Umbilical cord (tissue), 1 donor: ENCODE measurements at regions not wholly inside any gene's neighbourhood (a gene's known extent, or its start where the extent isn't known, plus 50 kb on each side); places are given as distances from the start of the nearest gene placed in this dataset.

Experiments
- DNase-seq: peaks from one replicate; pipeline ENCODE4 v3.0.0-alpha.2; 2015; ENCODE audit warnings: low spot score

DNA sequence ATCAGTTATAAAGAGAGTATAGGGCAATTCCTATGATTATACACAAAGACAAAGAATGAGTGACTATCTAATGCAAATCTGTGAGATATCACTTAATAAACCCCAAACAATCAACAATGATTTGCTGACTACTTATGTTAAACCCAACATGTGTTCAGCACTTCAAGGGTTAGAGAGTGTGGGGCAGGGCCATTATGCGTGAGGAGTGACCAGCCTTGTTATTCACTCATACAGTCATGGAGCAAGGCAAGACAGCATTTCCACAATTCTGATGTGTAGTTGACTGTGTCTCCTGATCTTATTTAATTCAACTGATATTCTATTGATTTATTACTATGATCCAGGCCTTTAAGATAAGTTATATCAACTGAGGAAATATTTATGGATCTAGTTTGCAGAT is 251.7 kb downstream of the CYRIA start:
- no peak for DNase-seq

DNA sequence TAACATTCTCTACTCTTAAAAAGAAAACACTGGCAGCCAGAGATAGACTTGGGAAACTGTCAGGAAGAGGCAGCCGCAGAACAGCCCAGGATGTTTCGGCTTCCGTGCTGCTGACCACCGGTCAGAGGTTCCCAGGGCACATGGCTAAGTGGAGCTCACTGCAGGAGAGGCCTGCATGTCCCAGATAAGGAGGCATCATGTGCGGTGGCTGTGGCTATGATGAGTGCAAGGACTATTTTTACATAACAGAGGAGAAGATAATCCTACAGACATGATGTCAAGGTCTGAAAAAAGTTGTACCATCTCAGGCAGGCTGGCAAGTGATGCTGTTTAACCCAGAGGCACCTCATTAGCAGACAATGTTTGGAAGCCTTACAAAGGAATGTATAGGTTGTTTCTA is 252.3 kb downstream of the CYRIA start:
- DNase-seq, result no peak

DNA sequence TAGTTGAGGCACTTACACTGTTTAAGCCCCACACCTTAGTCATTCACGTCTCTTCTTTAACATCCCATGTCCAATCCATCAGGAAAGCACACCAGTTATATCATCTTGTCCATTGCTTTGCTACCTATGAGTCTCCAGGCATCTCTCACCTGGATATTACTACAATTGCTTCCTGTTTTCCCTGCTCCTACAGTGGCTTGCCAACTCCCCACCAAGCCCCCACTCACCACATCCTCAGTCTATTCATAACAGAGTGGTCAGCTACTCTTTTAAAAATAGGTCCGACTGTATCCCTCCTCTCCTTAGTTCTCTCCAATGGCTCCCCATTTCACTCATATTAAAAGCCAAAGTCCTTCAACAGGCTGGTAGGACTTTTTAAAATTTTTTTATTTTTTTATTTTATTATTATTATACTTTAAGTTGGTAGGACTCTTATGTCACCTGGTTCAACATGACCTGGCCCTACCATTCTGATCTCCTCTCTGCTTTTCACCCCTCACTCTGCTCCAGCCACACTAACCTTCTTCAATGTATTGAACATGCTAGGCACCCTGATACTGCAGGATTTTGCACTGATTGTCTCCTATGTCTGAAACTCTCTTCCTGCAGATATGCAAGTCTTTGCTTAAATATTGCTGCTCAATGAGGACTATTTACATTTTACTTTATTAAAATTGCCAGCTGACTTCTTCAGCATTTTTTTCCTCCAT is 253.2 kb downstream of the CYRIA start:
- DNase-seq, result no peak

DNA sequence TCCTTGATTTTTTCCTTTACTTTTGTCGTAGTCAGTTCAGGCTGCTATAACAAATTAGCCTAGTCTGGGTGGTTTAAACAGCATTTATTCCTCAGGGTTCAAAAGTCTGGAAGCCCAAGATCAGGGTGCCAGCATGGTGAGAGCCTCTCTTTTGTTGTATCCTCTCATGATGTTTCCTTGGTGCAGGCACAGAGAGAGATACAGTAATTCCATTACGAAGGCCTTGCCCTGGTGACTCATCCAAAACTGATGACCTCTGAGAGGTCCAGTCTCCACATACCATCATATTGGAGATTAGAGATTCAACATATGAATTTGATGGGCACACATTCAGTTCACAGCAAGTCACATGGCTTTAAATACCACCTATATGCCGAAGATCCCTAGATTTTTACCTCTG is 253.8 kb downstream of the CYRIA start:
- DNase-seq, result no peak

DNA sequence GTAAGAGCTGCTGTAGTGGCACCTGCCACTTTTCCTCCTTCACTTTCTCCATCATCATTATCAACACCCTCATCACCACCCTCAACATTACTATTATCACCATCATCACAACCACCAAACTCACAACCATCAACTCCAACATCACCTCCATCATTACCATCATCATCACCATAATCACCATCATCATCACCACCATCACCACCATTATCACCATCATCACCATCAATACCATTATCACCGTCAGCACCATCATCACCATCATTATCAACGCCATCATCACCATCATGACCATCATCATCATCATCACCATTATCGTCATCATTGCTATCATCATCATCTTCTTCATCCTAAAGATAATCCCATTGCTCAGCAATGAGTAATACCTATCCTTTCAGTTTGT is 255.8 kb downstream of the CYRIA start:
- DNase-seq, result no peak

DNA sequence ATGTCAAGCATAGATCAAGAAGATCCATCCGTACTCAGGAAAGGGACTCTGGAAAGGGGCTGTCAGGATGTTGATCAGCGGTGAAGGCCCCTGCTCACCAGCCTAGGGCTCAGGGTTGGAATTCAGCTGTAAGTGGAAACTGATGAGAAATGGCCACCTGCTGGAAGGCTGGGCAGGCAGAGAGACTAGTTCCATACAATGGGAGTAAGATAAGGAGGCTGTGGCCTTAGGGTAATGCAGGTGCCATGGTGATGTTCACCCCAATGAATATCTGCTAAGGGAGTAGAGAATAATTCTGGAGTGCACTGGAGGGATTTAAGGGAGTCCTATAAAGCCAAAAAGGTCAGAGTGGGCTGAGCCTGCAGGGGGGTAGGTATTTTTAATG is 256.6 kb downstream of the CYRIA start:
- no peak for DNase-seq

DNA sequence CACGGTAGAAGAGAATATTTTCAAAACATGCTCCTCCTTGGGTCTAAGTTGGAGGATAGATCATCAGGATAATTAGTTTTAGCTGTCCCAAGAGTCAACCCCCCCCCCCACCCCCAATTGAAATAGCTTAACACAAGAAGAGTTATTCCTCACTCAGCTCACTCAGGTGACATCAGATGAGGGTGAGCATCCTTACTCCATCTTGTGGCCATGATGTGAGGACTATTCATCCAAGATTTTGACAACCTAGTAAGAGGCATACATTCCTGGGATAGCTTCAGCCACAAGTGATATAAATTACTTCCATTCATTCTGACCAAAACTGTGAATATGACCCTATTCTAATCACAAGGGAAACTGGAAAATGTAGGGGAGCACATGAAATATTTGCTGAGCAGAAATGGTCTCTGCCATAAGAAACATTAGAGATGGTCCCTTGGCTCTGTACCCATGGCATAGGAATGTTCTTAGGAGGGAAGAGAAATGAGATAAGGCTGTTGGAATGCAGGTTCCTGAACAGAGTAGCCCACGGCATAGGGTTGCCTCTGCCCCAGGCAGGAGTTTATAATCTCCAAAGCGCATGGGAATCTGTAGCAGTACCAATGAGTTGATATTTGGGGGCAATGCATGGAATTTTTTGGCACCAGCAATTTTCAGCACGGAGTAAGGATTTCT is 257.2 kb downstream of the CYRIA start:
- DNase-seq, result no peak

DNA sequence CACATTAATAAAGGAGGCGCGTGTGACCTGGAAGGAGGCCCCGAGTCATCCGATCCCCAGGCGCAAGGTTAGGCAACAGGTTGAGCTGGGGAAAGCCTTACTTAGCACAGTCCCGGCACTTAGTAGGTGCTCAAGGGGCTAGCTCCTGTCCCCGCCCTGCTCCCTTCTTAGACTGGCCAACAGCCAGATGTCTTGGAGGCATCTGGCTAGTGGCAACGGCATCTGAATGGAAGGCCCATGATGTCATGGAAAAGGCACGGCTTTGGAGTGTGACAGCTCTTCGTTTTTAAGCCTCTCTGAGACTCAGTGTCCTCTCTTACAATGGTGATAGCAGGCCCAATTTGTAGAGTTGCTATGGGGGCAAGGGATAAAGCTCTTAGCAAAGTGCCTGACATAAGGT is 258.3 kb downstream of the CYRIA start:
- peak; percentile 25 for DNase-seq

DNA sequence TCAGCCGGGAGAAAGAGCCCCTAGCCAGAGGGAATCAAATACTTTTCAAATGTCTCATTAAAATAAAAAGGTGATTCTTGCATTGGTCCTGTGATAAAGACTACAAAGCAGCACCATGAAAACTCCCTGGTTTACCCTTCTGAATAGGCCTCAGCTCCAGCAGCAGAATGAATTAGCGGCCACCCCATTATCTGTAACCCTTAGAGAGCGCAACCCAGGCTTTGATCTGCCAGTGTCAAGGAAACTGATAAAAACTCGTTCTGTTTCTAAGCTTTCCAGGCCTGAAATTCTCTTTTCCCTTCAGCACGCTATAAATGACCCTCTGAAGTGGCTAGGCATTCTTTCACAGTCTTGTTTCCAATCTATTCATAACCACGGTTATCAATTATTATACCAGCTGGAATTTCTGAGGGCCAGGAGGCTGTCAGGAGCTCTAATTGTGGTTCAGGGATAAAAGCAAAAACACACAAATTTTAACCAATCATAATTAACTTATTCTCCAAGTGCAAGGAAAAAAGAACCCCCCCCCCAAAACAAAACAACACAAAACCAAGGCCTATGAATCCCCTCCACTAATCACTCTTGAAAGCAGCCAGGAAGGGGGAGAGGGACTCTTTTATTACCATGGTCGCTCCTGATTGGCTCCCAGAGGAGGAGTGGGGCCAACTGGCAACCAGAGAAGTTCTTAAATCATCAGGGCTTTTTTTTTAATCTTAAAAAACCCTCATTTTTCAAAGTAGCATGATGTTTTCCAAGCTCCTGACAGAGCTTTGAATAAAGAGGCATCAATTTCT is 258.9 kb downstream of the CYRIA start:
- DNase-seq, result peak; percentile 36

DNA sequence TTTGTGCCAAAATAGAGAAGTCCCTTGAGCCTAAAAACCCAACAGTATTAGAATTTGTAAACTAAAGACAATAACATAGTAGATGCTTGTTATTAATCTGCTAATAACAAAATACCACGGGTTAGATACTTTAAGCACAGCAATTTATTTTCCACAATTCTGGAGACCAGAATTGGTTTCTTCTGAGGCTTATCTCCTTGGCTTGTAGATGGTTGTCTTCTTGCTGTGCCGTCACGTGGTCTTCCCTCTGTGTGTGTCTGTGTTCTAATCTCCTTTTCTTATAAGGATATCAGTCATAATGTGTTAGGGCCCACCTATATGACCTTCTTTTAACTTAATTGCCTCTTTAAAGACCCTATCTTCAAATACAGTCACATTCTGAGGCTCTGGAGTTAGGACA is 260.1 kb downstream of the CYRIA start:
- DNase-seq, result no peak

DNA sequence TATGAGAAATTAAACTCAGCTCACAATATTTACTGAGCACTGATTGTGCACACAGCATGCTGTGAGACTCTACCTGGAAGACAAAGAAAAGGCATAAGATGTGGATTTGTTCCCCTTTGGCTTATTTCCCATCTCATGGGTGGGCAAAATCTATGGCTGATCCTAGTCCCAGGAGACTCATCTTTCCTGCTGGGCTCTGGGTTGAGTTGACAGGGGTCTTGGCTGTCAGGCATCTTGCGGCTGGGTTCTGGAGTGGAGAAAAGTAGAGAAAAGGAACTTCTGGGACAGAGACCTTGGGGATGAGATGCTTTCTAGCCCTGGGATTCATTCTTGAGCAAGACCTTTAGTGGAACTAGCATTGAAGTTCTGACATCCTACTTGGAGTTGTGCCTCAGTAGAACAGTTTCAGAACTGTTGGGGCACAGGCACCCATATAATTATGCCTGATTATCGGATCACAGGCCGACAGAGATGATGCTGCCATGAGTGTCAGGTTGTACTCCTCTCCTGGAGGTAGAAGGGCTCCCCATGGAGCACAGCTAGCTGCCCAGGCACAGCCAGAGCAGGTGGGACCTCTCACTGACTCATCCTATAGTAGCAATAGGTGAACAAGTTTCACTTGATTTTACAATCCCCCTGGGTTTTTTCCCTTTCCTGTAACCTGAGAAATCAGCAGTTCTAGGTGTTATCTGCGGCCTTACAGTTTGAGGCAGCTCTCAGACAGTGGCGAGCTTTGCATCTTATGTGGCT is 260.9 kb downstream of the CYRIA start:
- no peak for DNase-seq

DNA sequence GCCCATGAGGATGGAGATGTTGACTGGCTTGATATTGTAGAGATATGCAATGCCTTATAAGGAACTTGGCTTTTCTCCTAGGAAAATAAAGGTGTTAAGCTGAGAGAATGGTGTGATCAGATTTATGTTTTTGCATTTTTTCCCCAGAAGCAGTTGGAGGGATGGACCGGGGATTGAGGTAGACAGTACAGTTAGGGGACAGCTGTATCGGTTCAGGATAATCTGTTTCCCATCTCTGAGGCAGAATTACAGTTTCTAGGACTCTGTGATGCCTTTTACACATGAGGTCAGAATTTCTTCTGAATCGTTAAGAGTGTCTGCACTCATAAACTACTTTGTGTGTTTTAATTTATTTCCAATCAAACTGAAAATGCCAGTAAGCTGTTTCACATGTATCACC is 261.5 kb downstream of the CYRIA start:
- DNase-seq, result no peak

DNA sequence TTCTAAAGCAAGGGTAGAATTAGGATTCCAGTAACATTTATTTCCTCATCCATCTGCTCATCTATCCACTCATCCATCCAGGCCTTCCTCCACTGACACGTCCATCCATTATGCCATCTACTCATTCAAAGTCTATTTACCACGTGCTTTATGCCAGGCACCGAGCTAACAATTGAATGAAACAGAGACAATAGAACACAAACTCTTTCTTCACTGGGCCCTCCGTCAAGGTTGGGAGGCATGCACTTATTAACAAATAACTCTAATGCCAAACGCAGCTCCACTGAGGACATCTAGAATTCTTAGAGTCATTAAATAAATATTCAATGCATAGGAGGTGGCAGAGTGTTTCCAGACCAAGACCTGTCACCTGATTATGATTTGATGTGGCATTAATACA is 262.7 kb downstream of the CYRIA start:
- no peak for DNase-seq

DNA sequence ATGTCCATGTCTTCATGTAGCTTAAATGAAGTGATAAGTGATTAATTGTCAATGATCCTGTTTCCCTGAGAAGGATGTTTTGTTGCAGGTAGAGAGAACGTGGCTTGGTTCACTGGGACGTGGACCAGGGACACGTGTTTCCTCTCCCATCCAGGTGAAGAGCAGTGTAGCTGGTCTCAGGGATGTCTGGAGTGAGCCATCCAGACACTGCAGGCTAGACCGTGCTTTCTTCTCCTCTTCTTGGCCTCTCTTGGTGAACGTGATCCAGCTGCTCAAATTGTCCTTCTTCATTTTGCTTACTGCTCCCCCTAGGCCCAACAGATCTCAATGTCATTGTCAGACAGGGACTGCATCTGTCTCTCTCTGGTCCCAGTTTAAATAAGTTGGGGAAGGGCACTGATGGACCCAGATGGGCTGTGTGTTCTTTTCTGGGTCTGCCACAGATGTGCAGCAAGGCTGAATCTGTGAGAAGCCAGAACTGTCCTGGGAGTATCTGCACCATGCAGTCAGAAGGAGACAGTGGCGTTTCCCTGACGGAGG is 263.8 kb downstream of the CYRIA start:
- DNase-seq, result no peak

DNA sequence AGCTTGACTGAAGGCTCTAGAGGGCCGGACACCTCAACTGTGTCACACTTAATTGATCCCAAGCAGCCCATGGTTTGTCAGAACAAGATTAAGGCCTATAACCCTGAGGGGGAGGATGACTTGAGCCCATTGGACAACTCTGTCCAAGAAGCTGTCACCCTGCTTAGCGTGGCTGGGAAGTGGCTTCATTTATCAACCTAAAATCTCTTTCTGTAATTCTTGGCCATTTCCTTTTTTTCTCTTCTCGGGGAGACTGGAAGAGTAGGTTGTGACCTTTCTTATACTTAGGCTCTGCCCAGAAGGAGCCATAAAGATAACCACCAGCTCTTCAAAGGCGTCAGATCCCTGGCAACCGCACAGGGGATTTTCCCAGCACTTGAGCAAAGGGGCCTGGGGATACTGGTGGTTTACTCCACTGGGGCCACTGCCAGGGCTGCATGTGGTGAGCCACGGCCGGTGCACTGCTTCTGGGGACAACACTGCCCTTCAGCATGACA is 265.5 kb downstream of the CYRIA start:
- DNase-seq, result peak; percentile 86

DNA sequence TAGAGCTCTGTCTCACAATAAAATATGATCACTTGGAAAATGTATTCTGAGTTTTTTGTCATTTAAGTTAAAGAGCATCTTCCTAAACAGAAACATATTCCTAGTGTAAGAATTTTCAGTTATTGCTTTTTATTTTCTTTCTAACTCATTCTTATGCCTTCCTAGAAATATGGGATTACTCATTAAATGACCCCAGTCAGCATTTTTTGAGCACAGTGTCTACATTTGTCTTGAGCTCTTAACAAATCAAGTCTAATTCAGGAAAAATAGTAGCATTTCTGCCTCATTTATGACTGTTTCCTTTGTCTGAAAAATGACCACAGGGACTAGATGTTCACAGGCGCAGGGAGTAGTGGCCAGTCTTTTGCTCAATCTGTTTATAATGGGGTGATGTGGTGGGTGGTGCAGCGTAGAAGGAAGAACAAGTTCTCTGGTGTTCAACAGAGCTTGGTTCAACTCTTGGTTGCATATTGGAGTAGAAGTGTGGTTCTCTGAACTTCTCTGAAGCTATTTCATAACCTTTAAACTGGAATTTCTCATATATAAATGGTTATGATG is 267.1 kb downstream of the CYRIA start:
- DNase-seq, result no peak

DNA sequence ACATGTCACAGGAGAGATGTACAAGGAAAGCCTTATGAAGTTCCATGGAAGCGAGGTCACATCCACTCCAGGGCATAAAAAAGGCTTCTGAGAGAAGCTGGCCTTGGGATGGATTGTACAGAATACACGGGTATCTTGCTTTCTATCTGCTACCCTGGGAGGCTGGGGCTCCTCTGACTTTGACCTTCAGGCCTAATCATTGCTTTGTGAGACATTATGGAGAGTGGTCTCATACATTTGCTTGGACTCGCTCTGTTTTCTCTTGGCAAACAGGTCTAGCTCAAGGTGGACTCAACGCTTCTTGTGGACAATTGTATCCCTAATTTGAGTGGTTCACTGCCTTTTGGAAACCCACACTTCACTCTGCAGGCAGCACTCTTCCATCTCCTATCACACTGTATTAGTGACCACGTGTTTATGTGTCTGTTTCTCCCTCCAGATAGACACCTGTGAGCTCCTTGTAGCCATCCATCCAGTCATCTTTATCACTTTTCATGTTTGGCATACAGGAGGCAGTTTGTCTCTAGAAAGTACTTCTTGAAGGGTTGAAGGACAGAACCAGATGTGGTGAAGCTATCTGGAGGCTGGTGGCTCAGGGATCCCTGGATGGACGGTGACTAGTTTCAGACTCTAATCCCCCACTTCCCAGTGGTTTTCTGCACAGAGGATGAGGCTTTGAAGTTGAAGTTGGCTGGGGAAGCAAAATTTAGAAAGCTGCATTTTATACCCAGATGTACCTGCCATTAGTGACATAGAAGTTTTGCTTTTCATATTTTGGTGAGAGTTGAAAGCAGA is 267.8 kb downstream of the CYRIA start:
- DNase-seq, result no peak

DNA sequence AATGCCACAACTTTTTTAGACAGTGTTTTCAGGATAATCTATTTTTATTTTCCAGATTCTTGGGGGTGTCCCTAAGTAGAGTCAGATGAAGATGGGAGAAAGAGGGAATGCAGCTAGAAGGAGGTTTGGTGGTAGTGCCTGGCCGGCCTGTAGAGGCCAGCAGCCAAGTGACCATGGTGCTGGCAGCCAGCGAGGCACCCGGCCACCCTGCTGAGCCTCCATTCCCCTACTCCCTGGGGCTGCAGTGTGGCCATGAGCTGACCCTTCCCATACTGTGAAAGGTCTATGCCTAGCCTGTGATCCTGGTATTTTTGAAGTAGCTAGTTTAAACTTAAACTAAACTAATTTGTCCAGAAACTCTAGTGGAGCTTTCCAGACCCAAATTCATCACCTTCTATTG is 268.6 kb downstream of the CYRIA start:
- no peak for DNase-seq

DNA sequence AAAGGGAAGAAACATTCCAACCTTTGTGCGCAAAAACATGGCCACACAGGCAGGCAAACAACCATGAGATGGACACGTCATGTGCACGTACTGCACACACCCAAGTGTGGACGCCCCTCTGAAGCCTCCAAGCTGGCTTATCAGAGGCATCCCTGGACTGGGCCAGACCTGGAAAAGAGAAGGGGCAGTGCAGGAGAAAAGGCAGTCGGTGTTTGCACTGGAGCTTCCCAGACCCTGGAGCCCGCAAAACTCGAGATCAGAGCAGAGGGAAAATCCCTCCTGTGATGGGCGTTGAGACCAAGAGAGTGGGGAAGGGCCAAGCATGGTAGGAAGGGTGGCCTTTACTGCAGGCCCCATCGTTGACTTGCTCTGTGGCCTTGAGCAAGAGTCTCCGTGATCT is 269.5 kb downstream of the CYRIA start:
- DNase-seq, result no peak

DNA sequence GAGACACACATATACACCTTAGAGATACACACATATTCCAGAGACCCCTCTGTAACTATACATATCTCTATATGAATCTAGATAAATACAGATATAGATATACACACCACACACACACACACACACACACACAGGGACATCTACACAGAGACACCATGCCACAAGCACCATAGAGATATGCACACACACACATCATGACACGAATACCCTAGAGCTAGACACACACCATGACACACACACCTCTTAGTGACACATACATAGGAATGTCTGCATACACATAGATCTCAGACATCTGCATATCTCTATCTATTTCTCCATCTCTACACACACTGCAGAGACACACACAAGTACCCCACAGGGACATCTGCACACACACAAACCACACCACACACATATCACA is 270.0 kb downstream of the CYRIA start:
- DNase-seq, result no peak
